OCI-M1 (cell line): ENCODE measurements at regions not wholly inside any gene's neighbourhood (a gene's known extent, or its start where the extent isn't known, plus 50 kb on each side); places are given as distances from the start of the nearest gene placed in this dataset.
"Not testable (repeated sequence)": the region's sequence is repeated elsewhere in the genome, so short reads cannot be mapped to it uniquely, and the experiment has no call there.

Source experiments
- DNase-seq: peaks from one replicate; lab custom pipeline; 2025; lab: John Stamatoyannopoulos, UW

- DNase-seq = no peak
Observed at GRCh38 chr2:84288293-84288692, 170.8 kb downstream of the SUCLG1 start.

DNA sequence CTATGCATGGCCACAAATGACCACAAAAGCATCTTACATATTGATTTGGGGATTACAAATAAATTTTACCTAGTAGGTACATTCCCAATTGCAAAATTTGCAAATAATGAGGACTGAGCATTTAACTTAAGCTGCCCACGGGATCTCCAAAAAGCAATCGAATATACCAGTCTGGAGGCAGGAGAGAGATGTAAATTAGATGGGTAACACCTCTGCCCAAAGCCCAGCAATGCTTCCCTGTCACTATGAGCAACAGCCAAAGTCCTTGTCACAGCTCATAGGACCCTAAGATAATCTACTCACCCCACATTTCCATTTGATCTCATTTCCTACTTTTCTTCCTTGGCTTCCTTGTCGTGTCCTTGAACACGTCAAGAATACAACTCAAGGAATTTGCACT lies 172.2 kb downstream of the SUCLG1 start:
- no peak for DNase-seq

DNA sequence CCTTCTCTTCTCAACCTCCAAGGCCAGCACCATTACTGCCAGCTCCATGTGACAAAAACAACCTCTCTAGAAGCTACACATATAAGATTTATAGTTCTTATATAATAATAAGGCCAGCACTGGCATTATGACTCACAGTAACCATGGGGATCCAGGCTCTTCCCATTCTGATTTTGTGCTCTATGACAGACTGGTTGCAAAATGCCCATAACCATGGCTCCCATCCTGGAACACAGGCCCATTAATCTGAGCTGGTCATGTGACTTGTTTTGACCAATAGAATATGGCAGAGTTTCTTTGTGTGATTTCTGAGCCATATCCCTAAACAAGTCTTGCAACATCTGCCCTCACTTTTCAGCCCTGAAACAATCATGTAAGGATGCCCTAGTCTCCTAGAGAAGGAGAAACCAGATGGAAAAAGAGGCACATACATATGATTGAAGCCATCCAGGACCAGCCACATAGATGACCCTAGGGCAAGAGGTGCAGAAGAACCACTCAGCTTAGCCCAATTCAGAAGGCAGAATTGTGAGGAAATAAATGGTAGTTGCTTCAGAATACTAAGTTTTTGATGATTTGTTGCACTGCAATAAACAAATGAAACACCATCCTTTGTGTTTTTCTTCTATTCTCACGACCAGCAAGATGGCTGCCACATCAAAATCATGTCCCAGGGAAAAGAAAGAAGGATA lies 173.9 kb downstream of the SUCLG1 start:
- no peak for DNase-seq

DNA sequence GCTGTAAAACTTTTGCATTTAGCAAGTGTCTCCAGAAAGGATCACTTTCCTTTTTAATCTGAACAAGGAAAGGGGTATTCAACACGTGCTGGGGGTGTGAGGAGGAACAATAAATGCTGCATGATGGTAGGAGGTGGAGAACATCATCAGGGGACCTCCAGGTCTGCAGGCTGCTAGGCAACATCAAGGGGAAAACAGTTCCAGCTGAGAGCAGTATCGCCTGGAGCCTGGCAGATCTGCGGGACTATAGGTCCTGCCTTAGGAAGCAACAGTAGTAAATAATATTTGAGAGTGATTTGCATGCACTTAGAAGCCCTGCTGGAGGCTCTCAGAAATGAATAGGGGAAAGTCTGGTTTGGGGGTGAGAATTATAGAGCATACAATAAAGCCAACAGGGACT lies 175.6 kb downstream of the SUCLG1 start:
- no peak for DNase-seq

GRCh38 chr2:84281510-84281909 lies 177.6 kb downstream of the SUCLG1 start:
- DNase-seq = no peak

- peak; percentile 84 for DNase-seq
Observed at GRCh38 chr2:84280873-84281272, 178.2 kb downstream of the SUCLG1 start.

- DNase-seq = no peak
Observed at GRCh38 chr2:84278386-84278785, 180.7 kb downstream of the SUCLG1 start.

DNA sequence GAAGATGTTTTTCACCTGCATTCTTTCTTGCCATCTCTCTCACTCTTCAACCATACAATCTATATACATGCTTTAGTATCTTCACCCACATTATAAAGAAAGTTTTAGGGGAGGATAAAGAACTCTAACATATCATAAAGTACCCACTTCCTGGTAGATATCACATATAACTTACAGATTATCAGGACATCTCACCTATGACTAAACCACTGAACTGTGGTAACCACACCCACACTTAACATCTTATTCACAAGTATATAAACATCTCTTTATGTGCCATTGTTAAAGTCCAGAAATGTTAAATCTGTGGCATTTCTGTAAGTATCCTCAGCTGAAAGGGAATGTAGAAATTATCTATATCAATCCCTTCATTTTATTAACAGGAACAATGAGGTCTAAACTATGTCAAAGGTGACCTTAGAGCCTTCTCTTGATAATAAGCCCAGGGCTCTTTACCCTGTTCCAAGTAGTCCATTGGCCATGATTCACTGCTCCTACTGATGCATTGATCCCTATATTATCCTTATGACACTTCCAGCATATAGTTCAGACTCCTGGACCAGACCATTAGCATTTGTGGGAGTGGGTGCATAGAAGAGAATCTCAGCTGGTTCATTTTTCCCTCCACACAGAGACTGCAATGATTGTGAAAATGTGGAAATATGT lies 182.4 kb downstream of the SUCLG1 start:
- DNase-seq = no peak

DNA sequence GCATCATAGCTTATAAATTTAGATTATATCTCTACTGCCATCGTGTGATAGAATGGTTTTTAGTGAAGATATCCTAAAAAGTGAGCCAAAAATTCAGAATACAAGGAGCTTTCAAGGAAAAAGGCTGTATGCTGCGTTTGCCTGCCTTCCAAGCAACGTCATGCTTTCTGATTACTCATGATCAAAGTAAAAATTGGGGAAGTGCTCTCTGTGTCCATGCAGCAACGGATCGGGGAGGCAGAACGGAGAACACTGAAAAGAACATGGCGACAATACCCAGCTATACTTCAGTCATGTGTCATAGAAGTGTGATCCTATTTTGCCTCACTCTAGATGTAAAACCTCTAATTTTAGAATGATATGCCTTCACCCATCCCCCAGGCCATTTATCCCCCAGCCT lies 185.7 kb downstream of the SUCLG1 start:
- no peak for DNase-seq

DNA sequence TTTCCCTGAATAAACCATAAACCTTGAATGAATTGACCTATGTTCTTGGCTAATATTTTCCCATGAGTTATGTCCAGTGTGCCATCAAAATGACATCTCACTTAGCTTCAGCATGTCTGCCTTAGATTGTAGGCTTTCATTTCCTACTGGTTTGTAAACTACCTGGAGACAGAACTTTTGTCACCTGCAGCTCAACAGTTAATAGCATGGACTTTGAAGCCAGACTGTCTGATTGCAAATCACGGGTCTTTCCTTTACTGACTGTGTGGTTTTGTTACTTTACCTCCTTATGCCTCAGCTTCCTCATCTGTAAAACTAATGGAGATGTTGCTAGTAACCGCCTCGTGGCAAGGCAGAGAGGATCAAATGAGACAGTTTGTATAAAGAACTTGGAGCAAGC lies 187.1 kb downstream of the SUCLG1 start:
- DNase-seq = no peak

GRCh38 chr2:84257831-84258230 lies 201.2 kb downstream of the SUCLG1 start:
- DNase-seq = peak; percentile 1

DNA sequence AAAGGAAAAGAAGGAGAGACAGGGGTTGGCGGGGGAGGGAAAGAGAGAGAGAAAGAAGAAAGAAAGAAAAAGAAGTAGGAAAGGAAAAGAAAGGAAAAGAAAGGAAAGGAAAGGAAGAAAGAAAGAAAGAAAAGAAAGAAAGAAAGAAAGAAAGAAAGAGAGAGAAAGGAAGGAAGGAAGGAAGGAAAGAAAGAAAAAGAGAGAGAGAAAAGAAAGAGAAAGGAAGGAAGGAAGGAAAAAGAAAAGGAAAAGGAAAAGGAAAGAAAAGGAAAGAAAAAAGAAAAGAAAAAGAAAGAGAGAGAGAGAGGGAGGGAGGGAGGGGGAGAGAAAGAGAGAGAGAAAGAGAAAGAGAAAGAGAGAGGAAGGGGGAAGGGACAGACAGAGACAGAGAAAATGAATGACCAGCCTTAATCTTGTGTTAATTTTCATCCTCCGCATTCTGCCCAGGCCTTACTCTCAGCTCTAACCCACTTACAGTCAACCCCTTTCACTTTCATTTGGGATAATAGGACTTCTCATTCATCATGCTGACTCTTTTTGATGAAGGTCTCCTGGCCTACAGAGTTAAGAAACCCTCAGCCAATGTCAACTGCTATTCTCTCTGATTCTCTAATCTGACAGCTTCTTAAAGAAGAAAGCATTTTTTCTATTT lies 207.3 kb downstream of the SUCLG1 start:
- peak; percentile 39 for DNase-seq

GRCh38 chr2:84249140-84249539 lies 209.9 kb downstream of the SUCLG1 start:
- no peak for DNase-seq

GRCh38 chr2:84247532-84247931 lies 211.5 kb downstream of the SUCLG1 start:
- no peak for DNase-seq

- DNase-seq = no peak
Observed at GRCh38 chr2:84243788-84244733, 215.0 kb downstream of the SUCLG1 start.

GRCh38 chr2:84238907-84239306 lies 220.2 kb downstream of the SUCLG1 start:
- DNase-seq = no peak

DNA sequence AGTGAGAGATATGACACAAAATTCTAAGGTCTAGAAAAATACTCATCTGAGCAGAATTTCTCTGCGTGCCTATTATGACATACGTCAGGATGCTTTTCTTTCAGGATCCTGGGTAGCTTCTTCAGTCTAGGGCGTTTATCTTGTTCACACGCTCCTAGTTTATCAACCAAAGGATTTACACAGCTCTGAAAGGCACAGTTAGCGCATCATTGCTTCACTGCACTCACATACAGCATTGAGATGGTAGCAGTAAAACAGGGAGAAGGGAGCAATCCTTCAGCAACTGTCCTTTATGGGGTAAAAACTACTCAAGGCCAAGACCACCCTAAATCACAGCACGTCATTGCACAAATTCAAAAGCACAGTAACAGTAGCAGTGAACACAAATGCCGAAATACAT lies 222.8 kb downstream of the SUCLG1 start:
- no peak for DNase-seq

DNA sequence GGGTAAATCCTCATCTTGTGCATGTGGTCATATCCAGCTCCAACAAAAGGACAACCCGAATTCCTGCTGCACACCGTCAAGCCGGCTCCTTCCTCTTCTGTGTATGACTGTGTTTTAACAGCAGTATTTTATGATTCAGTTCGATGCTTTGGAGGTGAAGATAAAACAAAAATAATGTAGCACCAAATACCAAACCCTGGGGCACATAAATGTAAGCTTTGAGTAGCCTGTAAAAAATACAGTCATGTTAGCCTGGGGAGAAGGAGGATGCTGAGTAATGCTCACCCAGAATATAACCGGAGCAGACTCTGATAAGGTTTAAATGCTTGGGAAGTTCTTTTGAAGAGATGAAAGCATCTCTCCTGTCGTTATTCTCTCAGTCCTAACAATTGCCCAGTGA lies 225.0 kb downstream of the SUCLG1 start:
- DNase-seq = peak; percentile 1

- no peak for DNase-seq
Observed at GRCh38 chr2:84231478-84231877, 227.6 kb downstream of the SUCLG1 start.

DNA sequence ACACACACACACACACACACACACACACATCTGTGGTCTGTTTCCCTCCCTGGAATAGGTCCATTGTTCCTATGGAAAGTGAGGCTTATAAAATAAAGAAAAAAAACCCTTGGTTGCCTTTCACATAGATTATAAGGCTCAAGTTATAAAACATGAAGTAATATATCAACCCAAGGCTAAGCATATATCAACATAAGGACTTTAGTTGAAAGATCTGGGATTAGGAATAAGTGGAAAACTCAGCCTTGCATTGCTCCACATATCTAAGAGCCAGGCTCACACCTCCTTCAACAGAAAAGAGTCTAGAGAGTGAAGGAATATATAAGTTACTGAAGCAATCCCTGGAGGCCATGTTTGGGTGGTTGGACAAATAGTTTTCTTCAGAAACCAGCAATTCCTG lies 235.0 kb downstream of the SUCLG1 start:
- DNase-seq = no peak

DNA sequence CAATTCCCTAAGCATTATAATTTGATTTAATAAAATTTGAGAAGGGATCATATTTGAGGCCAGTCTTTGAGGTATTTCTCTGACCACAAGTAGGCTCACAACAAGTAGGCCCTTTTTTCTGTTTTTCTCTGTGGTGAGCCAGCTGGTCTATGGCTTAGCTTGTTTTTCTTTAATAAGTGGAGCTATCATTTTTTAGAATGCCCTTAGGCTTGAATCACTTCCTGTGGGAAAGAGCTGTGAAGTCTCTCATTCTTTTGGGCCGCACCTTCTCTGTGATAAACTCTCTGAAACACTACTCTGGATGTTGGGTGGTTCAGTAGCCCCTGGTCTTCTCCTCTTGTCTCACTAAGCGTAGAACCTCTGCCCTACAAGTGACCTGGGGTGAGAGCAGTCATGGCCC lies 235.9 kb downstream of the SUCLG1 start:
- DNase-seq = no peak

DNA sequence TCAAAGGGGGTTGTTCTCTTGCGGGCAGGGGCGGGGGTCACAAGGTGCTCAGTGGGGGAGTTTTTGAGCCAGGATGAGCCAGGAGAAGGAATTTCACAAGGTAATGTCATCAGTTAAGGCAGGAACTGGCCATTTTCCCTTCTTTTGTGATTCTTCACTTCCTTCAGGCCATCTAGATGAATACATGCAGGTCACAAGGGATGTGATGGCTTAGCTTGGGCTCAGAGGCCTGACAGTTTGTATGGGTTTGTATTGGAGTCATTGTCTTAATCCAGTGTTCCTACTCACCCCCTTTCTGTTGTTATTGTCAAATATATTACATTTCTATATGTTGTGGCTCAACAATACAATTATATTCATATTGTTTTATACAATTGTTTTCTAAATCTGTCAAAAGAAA lies 238.0 kb downstream of the SUCLG1 start:
- DNase-seq = not testable (repeated sequence)
